ENCODE measurements at regions not wholly inside any gene's neighbourhood (a gene's known extent, or its start where the extent isn't known, plus 50 kb on each side); places are given as distances from the start of the nearest gene placed in this dataset.
A peak's percentile ranks its signal among the peaks of the same experiment; 100 is the strongest.

DNA sequence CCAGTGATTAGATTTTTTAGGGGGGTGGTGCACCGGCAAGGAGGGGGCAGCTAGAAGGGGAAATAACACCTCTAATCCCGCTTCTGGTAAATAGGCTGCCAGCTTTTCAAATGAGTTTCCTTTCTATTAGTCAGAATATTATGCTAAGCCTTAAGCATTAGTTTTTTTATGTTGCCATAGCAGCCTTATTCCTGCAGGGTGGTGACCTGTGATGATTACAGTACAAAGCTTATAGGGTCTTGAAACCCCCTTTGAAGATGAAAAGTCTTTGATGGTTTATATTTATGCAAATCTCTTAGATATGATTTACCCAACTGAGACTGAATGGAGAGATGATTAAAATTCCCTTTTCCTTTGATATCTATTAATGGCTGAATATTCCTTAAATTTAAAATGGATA is 109.8 kb downstream of the ZIC5 start:
- intact Hi-C loops (cut with micrococcal nuclease) = no loop called here
- no peak overlapping the region for H3K4me3 Mint-ChIP-seq
- no peaks in the 10 kb centered on the region for H3K9me3 Mint-ChIP-seq
- H3K27me3 Mint-ChIP-seq = peaks cover 71% of the 10 kb centered on the region
- DNase-seq = no peak
- H3K4me1 Mint-ChIP-seq = peaks cover 9% of the 10 kb centered on the region
- no peak overlapping the region for H3K27ac Mint-ChIP-seq
- H3K36me3 Mint-ChIP-seq (ENCODE audit: low read depth) = no peaks in the 10 kb centered on the region

DNA sequence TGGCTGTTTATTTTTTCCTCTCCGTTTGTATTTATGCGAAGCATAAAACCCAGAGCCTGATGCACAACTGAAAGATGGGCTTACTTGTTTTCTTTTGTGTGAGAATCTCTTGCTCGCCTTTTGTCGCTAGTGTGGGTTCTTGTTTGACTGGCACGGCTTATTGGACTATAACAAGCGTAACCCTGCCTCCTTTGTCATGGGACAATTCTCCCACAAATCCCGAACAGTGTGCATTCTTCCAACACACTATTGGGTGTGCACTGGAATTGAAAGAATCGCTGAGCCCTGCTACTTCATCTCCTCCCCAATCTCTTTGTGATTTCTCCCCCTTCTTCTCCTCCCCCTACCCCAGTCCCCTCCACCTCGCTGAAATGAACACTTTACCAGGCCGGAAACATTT is 110.8 kb downstream of the ZIC5 start:
- no peak overlapping the region for H3K27ac Mint-ChIP-seq
- peaks cover 65% of the 10 kb centered on the region for H3K27me3 Mint-ChIP-seq
- H3K9me3 Mint-ChIP-seq = no peaks in the 10 kb centered on the region
- intact Hi-C loops (cut with micrococcal nuclease) = no loop called here
- H3K4me1 Mint-ChIP-seq = peaks cover 9% of the 10 kb centered on the region
- no peak for DNase-seq
- H3K4me3 Mint-ChIP-seq = no peak overlapping the region
- H3K36me3 Mint-ChIP-seq (ENCODE audit: low read depth) = no peaks in the 10 kb centered on the region

DNA sequence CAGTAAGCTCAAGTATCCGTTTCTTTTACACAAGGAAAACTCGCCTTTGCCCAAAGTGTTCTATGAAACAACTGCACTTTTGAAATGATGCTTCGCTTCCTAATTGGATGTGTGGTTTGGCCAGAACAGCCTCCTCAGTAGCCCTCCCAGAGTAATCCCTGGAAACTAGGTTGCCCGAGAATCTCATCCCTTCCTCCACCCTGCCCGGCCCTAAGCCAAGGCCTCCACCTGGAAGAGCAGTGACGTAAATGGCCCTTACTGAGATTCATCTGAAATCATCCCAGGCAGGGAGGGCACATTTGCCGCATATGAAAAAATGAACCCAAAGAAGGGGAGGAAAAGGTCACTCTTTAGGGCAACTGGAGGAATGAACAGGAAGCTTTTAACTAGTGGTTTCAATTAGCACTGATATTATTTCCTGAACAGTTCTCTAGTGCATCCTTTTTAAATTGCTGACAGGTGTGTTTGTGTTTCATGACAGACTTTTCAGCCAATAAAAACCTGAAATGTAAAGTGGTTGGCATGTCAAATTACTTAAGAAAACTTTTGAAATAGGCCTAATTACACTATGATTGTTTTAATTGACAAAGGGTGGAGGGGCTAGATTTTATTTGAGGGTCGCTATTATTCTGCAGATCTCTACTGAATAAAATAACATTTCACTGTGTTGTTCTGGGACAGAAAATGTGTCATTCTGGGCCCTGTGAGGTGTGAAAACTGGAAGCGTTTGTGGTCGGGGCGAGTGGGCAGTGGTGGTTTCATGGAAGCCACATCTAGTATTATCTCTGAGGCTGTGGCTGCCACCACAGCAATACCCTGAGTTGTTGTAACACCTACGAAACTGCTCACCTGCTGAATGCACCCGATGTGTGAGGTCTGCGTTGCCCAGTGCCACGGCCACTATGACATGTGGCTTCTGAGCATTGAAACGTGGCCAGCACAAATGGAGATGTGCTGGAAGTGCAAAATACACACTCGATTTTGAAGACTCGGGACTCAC is 112.1 kb downstream of the ZIC5 start:
- intact Hi-C loops (cut with micrococcal nuclease) = loop anchor here (2.0 kb wide), 1 partner anchor 203 kb away; no protein-coding TSS in a partner anchor
- Mint-ChIP-seq H3K27me3 (peaks cover 62% of the 10 kb centered on the region), H3K4me3 (no peak overlapping the region), H3K9me3 (no peaks in the 10 kb centered on the region), H3K36me3 (ENCODE audit: low read depth) (no peaks in the 10 kb centered on the region), H3K4me1 (peaks cover 9% of the 10 kb centered on the region), H3K27ac (peak overlapping the region; percentile 0)
- peak; percentile 70 for DNase-seq

DNA sequence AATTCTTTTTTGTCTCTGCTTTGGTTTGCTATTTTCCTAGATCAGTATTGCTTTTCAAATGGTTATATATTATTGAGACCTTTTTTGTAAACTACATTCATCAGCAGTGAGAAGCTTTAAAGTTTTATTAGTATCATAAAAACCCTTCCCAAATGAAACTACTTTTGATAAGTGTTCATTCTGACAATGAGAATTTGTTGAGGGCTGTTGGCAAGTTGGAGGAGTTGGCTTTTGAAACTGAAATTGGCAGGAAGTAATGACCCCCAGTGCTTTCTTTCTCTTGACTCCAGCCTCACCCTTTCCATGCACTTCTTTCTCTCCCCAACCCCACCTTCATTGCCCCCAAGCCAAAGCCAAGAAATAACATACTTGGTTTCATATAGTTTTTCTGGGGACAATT is 113.8 kb downstream of the ZIC5 start:
- DNase-seq = no peak
- intact Hi-C loops (cut with micrococcal nuclease) = loop anchor here (2.0 kb wide), 1 partner anchor 201 kb away; no protein-coding TSS in a partner anchor
- Mint-ChIP-seq H3K27me3 (peaks cover 60% of the 10 kb centered on the region), H3K4me1 (peaks cover 9% of the 10 kb centered on the region), H3K36me3 (ENCODE audit: low read depth) (no peaks in the 10 kb centered on the region), H3K4me3 (no peak overlapping the region), H3K27ac (no peak overlapping the region), H3K9me3 (no peaks in the 10 kb centered on the region)

DNA sequence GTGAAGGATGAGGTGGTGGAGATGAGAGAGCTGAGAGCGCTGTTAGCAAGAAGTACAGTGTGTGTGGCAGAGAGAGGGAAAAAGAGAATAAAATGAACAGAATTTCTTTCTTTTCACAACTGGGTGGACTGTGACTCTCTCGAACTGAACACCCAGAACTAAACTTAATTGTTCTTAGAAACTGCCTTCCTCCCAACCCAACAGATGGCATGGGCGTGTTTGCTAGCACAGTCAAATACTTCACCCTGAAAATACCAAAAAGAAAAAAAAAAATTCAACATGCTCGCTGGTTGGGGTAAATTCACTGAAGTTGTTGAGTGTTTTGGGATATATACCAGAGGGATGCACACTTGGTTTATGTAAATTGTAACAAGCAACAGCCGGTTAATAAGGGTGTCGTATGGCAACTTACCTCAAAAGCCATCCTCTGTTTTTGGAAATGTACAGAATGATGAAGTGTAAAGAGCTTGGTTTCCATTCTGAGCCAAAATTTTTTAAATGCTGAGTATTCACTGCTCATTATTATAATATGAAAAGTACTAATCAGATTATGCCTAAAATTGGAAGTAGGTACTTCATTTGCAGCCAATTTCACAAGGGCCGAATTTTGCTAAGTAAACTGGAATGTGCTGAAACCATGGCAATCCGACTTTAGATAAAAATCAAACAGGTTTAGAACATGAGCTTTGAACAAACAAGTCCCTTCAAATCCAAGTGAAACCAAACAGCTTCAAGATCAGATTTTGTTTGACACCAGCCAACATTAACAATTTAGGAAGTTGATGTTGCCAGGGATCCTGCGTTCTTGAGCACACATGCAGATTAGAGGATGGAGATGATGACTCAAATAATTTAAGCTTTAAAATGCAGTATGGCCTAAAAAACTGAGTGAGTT is 115.8 kb downstream of the ZIC5 start:
- Mint-ChIP-seq H3K27me3 (peaks cover 51% of the 10 kb centered on the region), H3K36me3 (ENCODE audit: low read depth) (no peaks in the 10 kb centered on the region), H3K4me3 (no peak overlapping the region), H3K9me3 (no peaks in the 10 kb centered on the region), H3K4me1 (peaks cover 9% of the 10 kb centered on the region), H3K27ac (no peak overlapping the region)
- intact Hi-C loops (cut with micrococcal nuclease) = no loop called here
- DNase-seq = no peak

DNA sequence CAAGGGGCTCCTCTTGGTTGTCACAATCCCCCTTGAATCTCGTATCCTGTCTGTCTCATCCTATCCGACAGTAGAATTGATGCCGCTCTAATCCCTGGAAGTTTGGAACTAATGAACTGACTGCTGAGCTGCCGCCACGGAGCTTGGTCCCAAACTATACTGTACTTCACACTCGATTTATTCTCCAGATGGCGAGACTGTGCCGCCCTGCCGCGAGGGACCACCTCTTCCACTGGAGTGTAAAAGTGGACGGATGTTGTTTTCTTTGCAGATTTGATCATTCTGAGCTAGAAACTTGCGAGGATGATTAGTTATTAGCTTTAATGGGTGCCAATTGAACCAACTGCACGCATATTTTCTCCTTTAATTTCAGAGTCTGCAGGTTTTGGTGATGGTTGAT is 117.2 kb downstream of the ZIC5 start:
- H3K9me3 Mint-ChIP-seq = no peaks in the 10 kb centered on the region
- peaks cover 46% of the 10 kb centered on the region for H3K27me3 Mint-ChIP-seq
- no peak for DNase-seq
- no peak overlapping the region for H3K27ac Mint-ChIP-seq
- intact Hi-C loops (cut with micrococcal nuclease) = no loop called here
- no peak overlapping the region for H3K4me3 Mint-ChIP-seq
- H3K36me3 Mint-ChIP-seq (ENCODE audit: low read depth) = no peaks in the 10 kb centered on the region
- peaks cover 3% of the 10 kb centered on the region for H3K4me1 Mint-ChIP-seq

DNA sequence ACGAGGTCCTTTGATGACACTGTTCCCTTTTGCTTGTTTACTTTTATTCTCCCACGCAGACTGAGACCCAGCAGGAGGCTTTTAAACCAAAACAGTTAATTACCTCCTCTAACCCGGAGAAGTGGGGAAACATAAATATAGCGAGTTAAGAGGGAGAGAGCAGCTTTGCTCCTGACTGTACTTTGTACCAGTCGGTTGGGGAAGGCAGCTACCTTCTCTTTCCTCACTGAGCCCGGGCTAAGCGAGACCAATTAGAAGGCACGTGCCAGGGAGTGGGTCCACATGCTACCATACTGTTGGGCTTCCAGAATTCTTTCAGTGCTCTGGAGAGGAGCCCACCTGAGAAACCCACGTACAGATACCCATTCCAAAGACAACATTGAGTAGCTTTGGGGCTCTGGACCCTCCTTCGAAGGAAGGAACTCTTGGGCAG is 124.2 kb downstream of the ZIC5 start:
- intact Hi-C loops (cut with micrococcal nuclease) = no loop called here
- H3K27me3 Mint-ChIP-seq = peaks cover 5% of the 10 kb centered on the region
- no peak overlapping the region for H3K27ac Mint-ChIP-seq
- H3K36me3 Mint-ChIP-seq (ENCODE audit: low read depth) = no peaks in the 10 kb centered on the region
- H3K4me3 Mint-ChIP-seq = no peak overlapping the region
- H3K4me1 Mint-ChIP-seq = no peaks in the 10 kb centered on the region
- no peak for DNase-seq
- no peaks in the 10 kb centered on the region for H3K9me3 Mint-ChIP-seq

DNA sequence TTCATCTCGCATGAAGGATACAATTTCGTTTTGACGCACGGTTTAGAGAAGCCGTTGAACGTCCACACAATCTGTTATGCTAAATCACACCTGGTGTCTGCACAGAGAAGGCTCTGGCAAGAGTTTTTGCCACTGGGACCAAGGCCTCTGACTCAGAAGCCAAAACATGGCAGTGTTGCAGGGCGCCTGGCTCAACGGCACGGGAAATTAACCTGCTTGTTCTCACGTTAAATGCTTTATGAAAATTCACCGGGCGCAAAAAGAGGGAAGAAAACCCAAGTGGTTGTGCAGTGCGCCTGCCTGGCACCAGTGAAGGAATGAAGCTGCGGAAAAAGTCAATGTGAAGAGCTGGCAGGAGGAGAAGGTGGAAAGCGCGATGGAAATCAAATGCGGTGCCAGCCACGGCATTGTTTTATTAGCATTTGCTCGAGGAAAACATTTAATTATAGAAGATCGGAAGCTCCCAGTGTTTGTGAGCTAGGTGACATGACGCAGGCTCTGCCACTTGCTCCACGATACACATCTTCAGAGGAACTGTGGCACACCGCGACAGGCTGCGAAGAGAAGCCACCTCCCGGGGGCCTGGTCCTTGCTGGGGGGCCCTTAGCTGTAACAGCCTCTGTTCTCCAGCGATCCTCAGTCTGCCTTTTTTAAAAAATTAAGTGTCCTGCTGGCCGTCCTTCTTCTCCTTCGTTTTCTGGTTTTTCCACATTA is 126.2 kb downstream of the ZIC5 start:
- no peak overlapping the region for H3K27ac Mint-ChIP-seq
- H3K9me3 Mint-ChIP-seq = no peaks in the 10 kb centered on the region
- no peaks in the 10 kb centered on the region for H3K4me1 Mint-ChIP-seq
- no peak overlapping the region for H3K4me3 Mint-ChIP-seq
- peaks cover 2% of the 10 kb centered on the region for H3K27me3 Mint-ChIP-seq
- intact Hi-C loops (cut with micrococcal nuclease) = no loop called here
- no peak for DNase-seq
- H3K36me3 Mint-ChIP-seq (ENCODE audit: low read depth) = no peaks in the 10 kb centered on the region

DNA sequence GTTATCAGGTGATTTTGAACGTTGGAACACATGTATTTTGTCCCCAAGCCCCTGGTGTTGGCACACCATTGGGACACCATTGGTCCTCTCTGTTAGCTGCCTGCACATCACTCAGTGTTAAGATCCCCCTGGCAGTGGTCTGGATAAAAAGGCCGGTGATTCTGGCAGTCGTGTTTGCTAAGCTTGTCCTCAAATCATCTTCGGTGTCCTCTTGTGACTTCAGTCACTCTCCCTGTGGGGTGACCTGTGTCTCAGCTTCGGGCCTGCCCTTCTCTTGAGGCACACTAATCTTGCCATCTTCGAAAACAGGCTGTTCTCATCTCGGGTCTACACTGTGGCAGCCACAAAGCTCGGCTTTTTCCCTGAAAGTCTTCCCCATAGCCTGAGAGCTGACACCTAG is 127.1 kb downstream of the ZIC5 start:
- no peaks in the 10 kb centered on the region for H3K36me3 Mint-ChIP-seq (ENCODE audit: low read depth)
- no peak for DNase-seq

DNA sequence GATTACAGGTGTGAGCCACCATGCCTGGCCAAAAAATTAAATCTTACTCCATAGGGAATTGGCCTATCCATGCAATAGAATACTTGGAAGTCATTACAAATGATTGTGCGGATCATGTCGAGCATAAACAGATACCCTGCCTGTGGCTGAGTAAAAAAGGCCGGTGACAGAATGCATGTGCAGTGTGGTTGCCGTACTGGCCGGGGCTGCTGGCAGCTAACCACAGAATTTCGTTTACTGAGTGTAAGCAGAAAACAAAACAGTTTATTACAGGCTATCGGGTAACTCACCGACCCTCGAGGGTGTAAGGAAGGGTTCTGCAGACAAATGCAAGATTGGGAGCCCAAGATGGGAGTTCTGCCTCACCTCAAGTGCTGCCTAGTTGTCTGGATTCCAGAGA is 127.7 kb downstream of the ZIC5 start:
- H3K27me3 Mint-ChIP-seq = no peaks in the 10 kb centered on the region
- no peak overlapping the region for H3K4me3 Mint-ChIP-seq
- no peaks in the 10 kb centered on the region for H3K36me3 Mint-ChIP-seq (ENCODE audit: low read depth)
- H3K9me3 Mint-ChIP-seq = no peaks in the 10 kb centered on the region
- no peak for DNase-seq
- intact Hi-C loops (cut with micrococcal nuclease) = no loop called here
- H3K27ac Mint-ChIP-seq = no peak overlapping the region
- H3K4me1 Mint-ChIP-seq = no peaks in the 10 kb centered on the region

More for the DNA sequence above, 127.1 kb downstream of the ZIC5 start:
- no peak overlapping the region for H3K27ac Mint-ChIP-seq
- no peaks in the 10 kb centered on the region for H3K4me1 Mint-ChIP-seq
- H3K4me3 Mint-ChIP-seq = no peak overlapping the region
- no peaks in the 10 kb centered on the region for H3K9me3 Mint-ChIP-seq
- peaks cover 2% of the 10 kb centered on the region for H3K27me3 Mint-ChIP-seq
- intact Hi-C loops (cut with micrococcal nuclease) = no loop called here

DNA sequence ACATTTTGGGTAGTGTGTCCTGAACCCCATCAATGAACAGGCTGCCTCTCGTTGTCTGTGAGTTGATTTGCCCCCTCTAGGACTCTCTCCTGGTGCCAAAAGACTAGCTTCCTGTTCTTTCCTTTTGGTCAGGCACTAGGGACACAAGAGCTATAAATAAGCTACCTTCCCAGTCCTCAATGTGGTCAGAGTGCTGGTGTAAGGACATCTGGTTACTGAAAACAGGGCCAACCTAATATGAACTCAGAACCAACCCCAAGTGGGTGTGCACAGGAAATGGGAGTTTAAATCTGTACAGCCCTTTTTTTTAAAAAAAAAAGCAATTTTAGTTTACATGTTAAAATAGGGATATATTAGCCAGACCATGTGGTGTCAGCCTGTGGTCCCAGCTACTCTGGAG is 129.2 kb downstream of the ZIC5 start:
- DNase-seq = no peak
- H3K27ac Mint-ChIP-seq = no peak overlapping the region
- H3K36me3 Mint-ChIP-seq (ENCODE audit: low read depth) = no peaks in the 10 kb centered on the region
- no peaks in the 10 kb centered on the region for H3K27me3 Mint-ChIP-seq
- intact Hi-C loops (cut with micrococcal nuclease) = no loop called here
- H3K4me1 Mint-ChIP-seq = no peaks in the 10 kb centered on the region
- H3K9me3 Mint-ChIP-seq = no peaks in the 10 kb centered on the region
- H3K4me3 Mint-ChIP-seq = no peak overlapping the region

DNA sequence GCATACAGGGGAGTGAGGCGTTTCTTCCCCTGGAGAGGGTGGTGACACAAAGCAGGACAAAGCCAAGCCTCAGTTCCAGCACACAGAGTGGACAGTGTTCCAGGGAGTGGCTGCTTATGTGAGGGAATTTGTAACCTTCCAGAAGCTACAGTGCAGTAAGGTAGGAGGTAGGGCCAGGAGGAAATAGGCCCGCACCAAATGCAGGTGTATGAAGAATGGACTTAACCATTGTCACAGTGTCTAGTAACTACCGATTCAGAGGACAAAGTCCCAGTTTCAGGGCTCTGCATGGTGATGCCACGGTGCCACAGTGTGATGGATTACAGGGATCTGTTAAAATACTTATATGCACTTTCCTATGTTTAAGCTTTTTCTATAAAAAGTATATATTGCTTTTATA is 135.3 kb downstream of the ZIC5 start:
- no peak for DNase-seq
- no peaks in the 10 kb centered on the region for H3K9me3 Mint-ChIP-seq
- H3K27me3 Mint-ChIP-seq = no peaks in the 10 kb centered on the region
- H3K36me3 Mint-ChIP-seq (ENCODE audit: low read depth) = no peaks in the 10 kb centered on the region
- intact Hi-C loops (cut with micrococcal nuclease) = no loop called here
- no peak overlapping the region for H3K27ac Mint-ChIP-seq
- H3K4me1 Mint-ChIP-seq = no peaks in the 10 kb centered on the region
- H3K4me3 Mint-ChIP-seq = no peak overlapping the region

DNA sequence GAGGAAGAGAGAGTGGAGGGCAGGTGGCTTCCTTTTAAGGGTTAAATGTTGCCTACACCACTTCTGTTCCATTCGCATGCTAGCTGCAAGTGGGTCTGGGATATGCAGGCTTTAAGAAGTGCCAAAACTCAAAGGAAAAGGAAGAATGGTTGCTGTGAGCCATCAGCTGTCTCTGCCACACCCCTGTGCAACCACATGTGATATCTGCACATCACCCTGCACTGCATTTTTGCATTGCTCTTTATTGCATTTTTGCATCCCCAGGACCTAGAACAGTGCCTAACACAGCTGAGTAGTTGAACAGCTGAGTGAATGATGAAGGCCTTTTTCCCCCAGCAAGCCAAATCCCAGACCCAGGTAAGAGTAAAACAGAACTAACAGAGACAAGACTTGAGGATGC is 136.1 kb downstream of the ZIC5 start:
- Mint-ChIP-seq H3K27me3 (no peaks in the 10 kb centered on the region), H3K9me3 (no peaks in the 10 kb centered on the region), H3K27ac (no peak overlapping the region), H3K4me1 (no peaks in the 10 kb centered on the region), H3K36me3 (ENCODE audit: low read depth) (no peaks in the 10 kb centered on the region), H3K4me3 (no peak overlapping the region)
- no peak for DNase-seq
- intact Hi-C loops (cut with micrococcal nuclease) = no loop called here

Measured in activated CD4-positive, alpha-beta T cell treated with anti-CD3 and anti-CD28 coated beads, Interleukin-2, amount 10 ng/mL, durations not matched to agents 24 days and 14 days (primary cell).